Calu3 (cell line): ENCODE measurements at regions not wholly inside any gene's neighbourhood (a gene's known extent, or its start where the extent isn't known, plus 50 kb on each side); places are given as distances from the start of the nearest gene placed in this dataset.

Experiments used
- BruUV-seq: library from RNA; stranded (reverse); fragments of 400-500 nt; replicated peaks from 2 replicates; lab custom pipeline; 2021; lab: Mats Ljungman, UMichigan
- CTCF ChIA-PET: fragments of 300-600 bp; sonication (Branson Sonifier 250); formaldehyde crosslinking; loops from one replicate; lab custom pipeline; 2022; ENCODE audit warnings: antibody characterized with exemption; lab: Charles Lee
- DNase-seq: peaks from one replicate; pipeline ENCODE4 v3.0.0; 2022
- H3K27ac Mint-ChIP-seq: one replicate; pipeline ENCODE4 v1.8.0; 2022; ENCODE audit warnings: mixed read lengths; ENCODE audit not compliant: unreplicated experiment
- H3K27me3 Mint-ChIP-seq: one replicate; pipeline ENCODE4 v1.8.0; 2022; ENCODE audit warnings: mixed read lengths; ENCODE audit not compliant: unreplicated experiment
- H3K36me3 Mint-ChIP-seq: one replicate; pipeline ENCODE4 v1.8.0; 2022; ENCODE audit warnings: mild to moderate bottlenecking, moderate library complexity, mixed read lengths; ENCODE audit not compliant: insufficient read depth, unreplicated experiment
- H3K4me1 Mint-ChIP-seq: one replicate; pipeline ENCODE4 v1.8.0; 2022; ENCODE audit warnings: mild to moderate bottlenecking, low read depth, mixed read lengths; ENCODE audit not compliant: unreplicated experiment
- H3K4me3 Mint-ChIP-seq: one replicate; pipeline ENCODE4 v1.8.0; 2022; ENCODE audit warnings: mild to moderate bottlenecking, low read depth, moderate library complexity, mixed read lengths; ENCODE audit not compliant: unreplicated experiment
- H3K9me3 Mint-ChIP-seq: one replicate; pipeline ENCODE4 v1.8.0; 2022; ENCODE audit warnings: low read depth, mixed read lengths; ENCODE audit not compliant: unreplicated experiment
- intact Hi-C: fragments of 100-400 bp; cut with micrococcal nuclease; formaldehyde crosslinking; loops from one replicate; pipeline ENCODE4 v1.10.0; 2022; ENCODE audit not compliant: unreplicated experiment
- TF ChIP-seq, protein P1 (sequence below): fragments of 200-600 bp; IDR thresholded peaks from one replicate; pipeline ENCODE4 v1.8.0; 2022; ENCODE audit warnings: antibody characterized with exemption; ENCODE audit not compliant: unreplicated experiment

DNA sequence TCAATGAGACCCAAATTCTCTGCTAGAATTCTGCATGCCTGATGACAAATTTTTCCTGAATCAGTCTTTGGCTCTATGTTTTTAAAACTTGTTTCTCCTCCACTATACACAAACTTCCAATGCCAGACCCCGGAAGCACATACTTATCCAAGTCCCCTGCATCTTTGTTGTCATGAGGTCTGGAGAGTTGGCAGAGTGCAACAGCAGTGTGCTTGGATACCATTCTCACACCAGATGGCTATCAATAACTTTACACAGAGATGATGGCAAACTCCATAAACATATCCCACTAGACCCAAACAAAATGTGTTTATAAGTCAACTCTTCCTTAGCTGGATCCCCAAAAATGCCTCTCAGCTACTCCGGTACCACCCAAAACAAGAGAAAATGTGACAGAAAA is 337.7 kb upstream of the TRPC7 start:
- Mint-ChIP-seq H3K4me1 (no peaks in the 10 kb centered on the region), H3K36me3 (no peaks in the 10 kb centered on the region), H3K27me3 (peaks cover 93% of the 10 kb centered on the region), H3K9me3 (no peaks in the 10 kb centered on the region), H3K4me3 (no peak overlapping the region), H3K27ac (no peak overlapping the region)
- no TSS peak for BruUV-seq
- CTCF ChIA-PET = no interaction called here
- no peak for DNase-seq
- intact Hi-C loops = no loop called here
- TF ChIP-seq, protein P1, sequence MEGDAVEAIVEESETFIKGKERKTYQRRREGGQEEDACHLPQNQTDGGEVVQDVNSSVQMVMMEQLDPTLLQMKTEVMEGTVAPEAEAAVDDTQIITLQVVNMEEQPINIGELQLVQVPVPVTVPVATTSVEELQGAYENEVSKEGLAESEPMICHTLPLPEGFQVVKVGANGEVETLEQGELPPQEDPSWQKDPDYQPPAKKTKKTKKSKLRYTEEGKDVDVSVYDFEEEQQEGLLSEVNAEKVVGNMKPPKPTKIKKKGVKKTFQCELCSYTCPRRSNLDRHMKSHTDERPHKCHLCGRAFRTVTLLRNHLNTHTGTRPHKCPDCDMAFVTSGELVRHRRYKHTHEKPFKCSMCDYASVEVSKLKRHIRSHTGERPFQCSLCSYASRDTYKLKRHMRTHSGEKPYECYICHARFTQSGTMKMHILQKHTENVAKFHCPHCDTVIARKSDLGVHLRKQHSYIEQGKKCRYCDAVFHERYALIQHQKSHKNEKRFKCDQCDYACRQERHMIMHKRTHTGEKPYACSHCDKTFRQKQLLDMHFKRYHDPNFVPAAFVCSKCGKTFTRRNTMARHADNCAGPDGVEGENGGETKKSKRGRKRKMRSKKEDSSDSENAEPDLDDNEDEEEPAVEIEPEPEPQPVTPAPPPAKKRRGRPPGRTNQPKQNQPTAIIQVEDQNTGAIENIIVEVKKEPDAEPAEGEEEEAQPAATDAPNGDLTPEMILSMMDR = no peak

DNA sequence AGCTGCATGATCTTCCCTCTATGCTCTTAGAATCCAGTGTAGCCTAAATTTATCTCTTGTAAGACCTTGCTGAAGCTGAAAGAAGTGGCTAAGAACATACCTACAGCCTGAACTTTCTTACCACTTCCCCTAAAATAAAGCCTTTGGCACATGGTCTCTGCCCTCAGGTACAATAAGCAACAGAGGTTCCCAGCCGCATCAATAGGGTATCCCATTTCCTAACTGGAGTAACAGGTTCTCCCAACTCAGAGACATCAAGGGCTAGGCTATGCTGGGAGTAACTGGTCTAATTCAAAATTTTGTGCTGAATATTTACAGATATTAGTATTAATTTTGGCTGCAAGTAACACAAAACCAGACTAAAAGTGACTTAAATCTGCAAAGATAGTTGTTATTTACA is 335.8 kb upstream of the TRPC7 start:
- Mint-ChIP-seq H3K27ac (no peak overlapping the region), H3K4me1 (no peaks in the 10 kb centered on the region), H3K27me3 (peaks cover 93% of the 10 kb centered on the region), H3K36me3 (no peaks in the 10 kb centered on the region), H3K9me3 (no peaks in the 10 kb centered on the region), H3K4me3 (no peak overlapping the region)
- BruUV-seq = no TSS peak
- TF ChIP-seq, protein P1 = no peak
- CTCF ChIA-PET = no interaction called here
- intact Hi-C loops = no loop called here
- no peak for DNase-seq

DNA sequence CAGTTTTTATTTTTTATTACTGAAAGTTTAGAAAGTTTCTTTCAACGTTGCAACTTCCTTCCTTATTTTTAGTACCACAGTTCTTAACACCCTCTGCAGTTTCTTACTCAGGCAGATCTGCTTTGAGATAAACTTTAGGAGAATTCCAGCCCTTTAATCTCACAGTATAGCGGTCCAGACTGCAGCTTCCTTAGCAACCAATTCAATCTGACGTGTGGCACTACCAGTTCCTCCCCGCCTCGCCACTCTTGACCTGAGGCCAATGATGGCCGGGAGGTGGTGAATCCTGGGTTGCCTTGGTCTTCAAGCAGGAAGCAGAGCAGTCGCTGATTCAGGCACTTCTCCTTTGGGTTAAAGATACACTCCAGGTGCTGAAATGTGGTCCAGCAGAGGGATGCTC is 334.3 kb upstream of the TRPC7 start:
- Mint-ChIP-seq H3K27ac (no peak overlapping the region), H3K4me1 (no peaks in the 10 kb centered on the region), H3K9me3 (no peaks in the 10 kb centered on the region), H3K36me3 (no peaks in the 10 kb centered on the region), H3K4me3 (no peak overlapping the region), H3K27me3 (peaks cover 78% of the 10 kb centered on the region)
- BruUV-seq = no TSS peak
- DNase-seq = no peak
- TF ChIP-seq, protein P1 = no peak
- CTCF ChIA-PET = interaction anchor here (0.7 kb wide), 1 partner anchor 250 kb away, joined by 3 read pairs; no protein-coding TSS in a partner anchor
- intact Hi-C loops = no loop called here

DNA sequence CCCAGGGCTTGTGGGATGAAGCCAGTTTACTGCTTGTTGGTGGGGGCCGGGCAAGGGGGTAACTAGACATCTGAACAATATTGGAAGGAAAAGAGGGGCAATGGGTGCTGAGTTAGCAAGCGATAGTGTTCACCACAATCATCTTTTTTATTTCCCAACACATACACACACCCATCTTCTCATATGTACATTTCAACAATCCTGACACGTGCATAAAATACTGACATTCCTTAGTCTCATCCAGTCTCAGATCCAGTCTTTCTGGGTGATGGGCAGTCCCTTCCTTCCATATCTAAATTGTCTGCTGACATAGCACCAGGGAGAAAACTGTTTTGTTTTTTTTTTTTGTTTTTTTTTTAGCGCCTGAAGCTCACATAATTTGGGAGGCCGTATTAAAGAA is 333.6 kb upstream of the TRPC7 start:
- TF ChIP-seq, protein P1 = no peak
- Mint-ChIP-seq H3K27ac (no peak overlapping the region), H3K9me3 (no peaks in the 10 kb centered on the region), H3K27me3 (peaks cover 71% of the 10 kb centered on the region), H3K4me3 (no peak overlapping the region), H3K4me1 (no peaks in the 10 kb centered on the region), H3K36me3 (no peaks in the 10 kb centered on the region)
- DNase-seq = no peak
- CTCF ChIA-PET = interaction anchor here (0.7 kb wide), 1 partner anchor 250 kb away, joined by 3 read pairs; no protein-coding TSS in a partner anchor
- intact Hi-C loops = no loop called here
- BruUV-seq = no TSS peak
